SIG-M5 treated with dmso at 0.1 percent for 504 hours (cell line): ENCODE measurements at regions not wholly inside any gene's neighbourhood (a gene's known extent, or its start where the extent isn't known, plus 50 kb on each side); places are given as distances from the start of the nearest gene placed in this dataset.

Experiments used
- DNase-seq: peaks from one replicate; lab custom pipeline; 2025; ENCODE audit not compliant: unreplicated experiment; lab: John Stamatoyannopoulos, UW

DNA sequence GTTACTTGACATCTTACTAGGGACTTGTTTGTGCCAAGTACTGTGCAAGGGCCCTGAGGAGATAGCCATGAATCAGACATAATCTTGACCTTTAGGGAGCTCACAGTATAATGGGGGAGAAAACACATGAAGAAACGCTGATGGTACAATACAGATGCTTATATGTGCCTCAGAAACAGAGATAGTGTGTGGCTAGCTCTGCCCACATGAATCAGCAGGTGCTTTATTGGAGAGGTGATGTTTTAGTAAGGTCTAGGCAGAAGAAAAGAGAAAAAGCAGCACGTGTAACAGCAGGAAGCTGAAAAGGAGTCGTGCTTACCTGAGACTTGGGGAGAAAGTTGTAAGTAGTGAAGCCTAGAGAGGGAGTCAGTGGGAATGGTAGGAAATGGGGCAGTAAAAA, 60.6 kb upstream of the LMO4 start:
- no peak for DNase-seq

DNA sequence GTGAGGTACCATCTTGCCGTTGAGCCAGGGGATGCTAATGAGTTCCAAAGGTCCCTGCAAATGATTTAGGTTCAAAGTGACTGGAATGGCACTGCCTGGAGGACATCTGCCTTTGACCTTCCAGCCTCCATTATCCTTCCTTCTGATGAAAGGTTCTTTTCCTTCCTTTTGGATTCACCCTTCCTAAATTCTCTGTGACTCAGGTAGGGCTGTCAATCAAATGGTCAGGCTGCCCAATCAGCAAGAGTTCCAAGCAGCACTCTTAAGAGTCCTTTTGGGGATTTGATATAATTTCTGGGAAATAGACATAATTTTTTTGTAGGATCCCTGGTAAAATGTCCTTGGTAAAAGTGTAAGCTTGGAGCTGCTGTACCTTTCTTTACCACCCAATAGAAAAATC, 58.8 kb upstream of the LMO4 start:
- DNase-seq, result no peak

DNA sequence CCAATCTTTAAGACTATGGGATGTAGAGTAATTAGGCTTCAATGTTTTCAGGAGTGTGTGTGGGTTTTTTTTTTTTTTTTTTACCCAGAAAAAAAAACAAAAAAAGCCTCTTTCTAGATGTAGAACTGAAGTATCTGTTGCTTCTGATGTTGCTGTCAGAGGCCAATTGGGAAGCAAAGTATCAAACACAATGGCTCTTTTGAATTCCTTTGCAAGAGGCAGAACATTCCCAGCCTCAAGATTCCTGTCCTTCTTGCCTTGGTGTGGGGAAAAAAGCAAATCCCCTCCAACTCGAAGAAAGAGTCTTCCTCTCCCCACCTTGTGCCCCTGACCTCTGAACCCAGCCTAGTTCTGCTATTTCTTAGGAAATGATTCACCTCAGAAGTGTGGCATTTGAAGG, 55.4 kb upstream of the LMO4 start:
- no peak for DNase-seq

DNA sequence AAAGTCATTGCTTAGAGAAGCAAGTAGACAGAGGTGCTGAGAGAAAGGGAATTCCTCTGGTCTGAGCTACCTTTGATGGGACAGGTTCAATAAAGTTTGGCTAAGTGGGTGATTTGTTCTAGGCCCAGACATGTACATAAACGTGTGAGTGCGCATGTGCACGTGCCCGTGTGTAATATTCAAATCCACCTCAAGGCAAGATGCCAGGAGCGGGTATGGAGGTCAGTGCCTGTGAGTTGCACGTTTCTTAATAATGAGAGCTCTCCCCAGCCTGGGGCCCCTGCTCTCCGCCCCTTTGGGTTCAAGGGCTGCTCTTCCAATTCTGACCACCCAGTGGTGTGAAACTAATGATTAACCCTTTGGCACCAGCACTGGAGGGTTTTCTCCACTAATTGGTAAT, 53.8 kb upstream of the LMO4 start:
- DNase-seq, result no peak

DNA sequence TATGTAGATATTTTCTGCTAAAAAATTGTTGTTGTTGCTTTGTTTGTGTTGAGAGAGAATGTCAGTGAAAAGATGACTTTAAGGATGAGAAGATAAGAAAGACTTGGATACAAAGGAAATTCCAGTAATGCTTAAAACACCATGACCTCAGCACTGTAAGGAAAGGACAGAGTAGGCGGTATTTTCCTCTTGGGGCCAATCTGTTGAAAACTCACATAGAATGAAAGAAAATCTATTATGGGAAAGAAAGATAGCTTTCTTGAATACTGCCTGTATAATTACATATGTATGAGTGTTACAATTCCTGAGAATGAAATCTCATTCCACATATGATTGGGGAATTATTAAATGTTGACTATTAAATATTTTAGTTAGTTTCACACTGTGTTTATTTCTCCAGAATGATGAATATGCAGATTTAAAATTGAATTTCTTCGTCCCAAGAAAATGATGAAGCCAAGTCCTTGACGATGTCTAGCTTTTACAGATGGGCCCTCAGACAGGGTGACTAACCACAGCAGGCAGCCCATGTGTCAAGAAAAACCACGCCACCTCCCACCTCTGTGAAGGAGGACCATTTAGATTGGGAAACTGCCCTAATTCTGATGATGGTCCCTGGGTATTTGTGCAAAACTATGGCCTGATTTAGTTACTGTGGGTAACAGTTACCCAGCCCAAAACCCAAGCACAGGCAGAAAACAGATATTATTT, 49.7 kb upstream of the LMO4 start:
- no peak for DNase-seq
